Right cardiac atrium (tissue), 5 donors: ENCODE measurements at regions not wholly inside any gene's neighbourhood (a gene's known extent, or its start where the extent isn't known, plus 50 kb on each side); places are given as distances from the start of the nearest gene placed in this dataset.

Experiments used
- ATAC-seq, 2 donors: fragments of 200-7000 bp; cut with Tn5 transposase; one replicate each; pipeline versions ENCODE4 v1.8.0 to v1.9.1; 2020; ENCODE audit warnings: moderate library complexity in 2 of 2, mild to moderate bottlenecking in 1 of 2
- DNase-seq, 3 donors: peaks; one replicate each; pipeline ENCODE4 v3.0.0-alpha.2; 2020
- H3K27ac ChIP-seq: one replicate; pipeline ENCODE4 v1.5.1; 2013; ENCODE audit warnings: mild to moderate bottlenecking, low read length, control low read depth, moderate library complexity
- H3K27me3 ChIP-seq: one replicate; pipeline ENCODE4 v1.6.1; 2013; ENCODE audit not compliant: control insufficient read depth, insufficient read depth
- H3K4me1 ChIP-seq: one replicate; pipeline ENCODE4 v1.6.1; 2013; ENCODE audit warnings: low read length; ENCODE audit not compliant: control insufficient read depth, insufficient read depth
- H3K4me3 ChIP-seq: one replicate; pipeline ENCODE4 v1.5.1; 2013; ENCODE audit warnings: low read length, control low read depth
- H3K9me3 ChIP-seq: one replicate; pipeline ENCODE4 v1.6.1; 2013; ENCODE audit warnings: low read length; ENCODE audit not compliant: control insufficient read depth
- WGBS: extraction: QIAGEN DNeasy Blood & Tissue Kit; methylation state at CpG from one replicate; pipeline ENCODE4 v1.1.7; 2013; 5-methylcytosine and 5-hydroxymethylcytosine counted together
- intact Hi-C, 4 donors: fragments of 100-400 bp; cut with DNase I; formaldehyde crosslinking; loops; one replicate each; pipeline versions ENCODE4 v1.11.0 to v1.14.0; 2022 to 2023
- donor health status: healthy with polysubstance abuse.
- donor health status: DM: no; HTN: yes; CAD: no.
- donor health status: DM: no; HTN: no; CAD: no.
- donor health status: DM: no; HTN: yes; CAD: no; lungs with severe emphysema.
- donor health status: DM: yes; HTN: yes; CAD: no.

DNA sequence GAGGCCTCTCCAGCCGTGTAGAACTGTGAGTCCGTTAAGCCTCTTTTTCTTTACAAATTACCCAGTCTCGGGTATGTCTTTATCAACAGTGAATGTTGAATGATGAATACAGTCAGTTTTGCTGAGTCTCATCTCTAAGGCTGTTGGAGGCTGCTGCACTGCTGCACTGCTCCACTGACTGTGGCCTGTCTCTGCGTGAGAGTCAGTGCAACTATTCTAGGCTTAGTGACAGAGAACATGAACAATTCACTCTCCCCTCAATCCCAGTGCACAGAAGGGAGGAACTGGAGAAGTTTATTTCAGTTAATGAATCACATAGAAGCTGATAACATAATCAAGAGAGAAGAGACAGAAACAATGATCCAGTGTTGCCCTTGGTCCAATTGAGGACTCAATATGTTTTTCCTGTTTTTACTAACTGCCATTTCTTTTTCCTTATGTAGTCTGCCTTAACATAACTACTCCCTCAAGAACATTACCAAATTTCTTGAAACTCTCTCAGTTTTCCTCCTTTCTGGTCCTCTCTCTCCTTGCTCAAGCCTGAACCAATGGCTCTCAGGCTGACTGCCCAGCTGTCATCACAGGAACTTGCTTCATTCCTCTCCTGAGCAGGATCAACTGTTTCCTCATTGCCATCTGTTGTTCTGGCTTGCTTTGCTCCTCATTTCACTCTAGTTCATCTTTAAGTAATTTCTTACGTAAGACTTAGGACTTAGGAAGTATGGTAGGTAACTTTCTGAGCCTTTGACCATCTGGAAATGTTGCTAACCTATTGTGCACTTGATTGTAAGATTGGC lies 483.2 kb downstream of the METTL4 start:
- no peak overlapping the region for H3K27ac ChIP-seq
- 51% methylated on average over 5 of the region's 5 CpGs for WGBS

DNA sequence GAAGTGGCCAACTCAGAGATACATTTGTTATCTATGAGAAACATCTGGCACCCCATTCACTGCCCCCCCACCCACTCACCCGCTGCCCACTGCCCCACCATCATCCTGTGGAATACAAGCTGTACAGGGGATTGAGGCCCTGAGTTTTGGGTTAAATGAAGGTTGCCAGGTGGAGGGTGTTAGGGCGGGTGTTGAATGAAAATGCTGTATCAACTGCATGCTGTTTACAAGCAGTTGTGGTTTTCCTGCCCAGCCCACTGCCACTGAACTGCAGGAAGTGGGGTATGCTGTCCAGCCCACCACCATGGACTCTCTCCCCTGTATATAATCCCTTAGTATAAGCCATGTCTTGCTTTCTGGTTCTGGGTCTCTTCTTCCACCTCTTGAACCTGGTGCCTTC lies 481.9 kb downstream of the METTL4 start:
- H3K27me3 ChIP-seq = no peaks in the 10 kb centered on the region
- no peaks in the 10 kb centered on the region for H3K4me1 ChIP-seq
- WGBS = 54% methylated on average over 2 of the region's 2 CpGs
- DNase-seq (no peak), ATAC-seq (no peak)
- H3K9me3 ChIP-seq = no peaks in the 10 kb centered on the region
- H3K27ac ChIP-seq = no peak overlapping the region
- H3K4me3 ChIP-seq = no peak overlapping the region
- intact Hi-C loops = no loop called here

More for the DNA sequence above, 483.2 kb downstream of the METTL4 start:
- Histone ChIP-seq H3K27me3 (no peaks in the 10 kb centered on the region), H3K4me3 (no peak overlapping the region), H3K4me1 (no peaks in the 10 kb centered on the region), H3K9me3 (no peaks in the 10 kb centered on the region)
- DNase-seq (peak; percentile 79 to 87 (median 81)), ATAC-seq (peak; percentile 95 to 97)
- intact Hi-C loops = no loop called here

DNA sequence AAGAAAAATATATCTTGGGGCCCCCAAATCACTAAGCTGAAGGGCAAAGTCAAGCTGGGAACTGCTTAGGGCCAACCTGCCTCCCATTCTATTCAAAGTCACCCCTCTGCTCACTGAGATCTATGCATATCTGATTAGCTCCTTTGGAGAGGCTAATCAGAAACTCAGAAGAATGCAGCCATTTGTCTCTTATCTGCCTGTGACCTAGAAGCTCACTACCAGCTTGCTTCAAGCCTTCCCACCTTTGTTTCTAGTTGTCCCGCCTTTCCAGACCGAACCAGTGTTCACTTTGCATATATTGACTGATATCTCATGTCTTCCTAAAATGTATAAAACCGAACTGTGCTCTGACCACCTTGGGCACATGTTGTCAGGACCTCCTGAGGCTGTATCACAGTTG lies 479.4 kb downstream of the METTL4 start:
- Histone ChIP-seq H3K4me3 (no peak overlapping the region), H3K27me3 (no peaks in the 10 kb centered on the region), H3K27ac (no peak overlapping the region), H3K9me3 (no peaks in the 10 kb centered on the region), H3K4me1 (no peaks in the 10 kb centered on the region)
- ATAC-seq (no peak), DNase-seq (no peak)
- WGBS = 70% methylated on average over 3 of the region's 3 CpGs
- intact Hi-C loops = no loop called here

DNA sequence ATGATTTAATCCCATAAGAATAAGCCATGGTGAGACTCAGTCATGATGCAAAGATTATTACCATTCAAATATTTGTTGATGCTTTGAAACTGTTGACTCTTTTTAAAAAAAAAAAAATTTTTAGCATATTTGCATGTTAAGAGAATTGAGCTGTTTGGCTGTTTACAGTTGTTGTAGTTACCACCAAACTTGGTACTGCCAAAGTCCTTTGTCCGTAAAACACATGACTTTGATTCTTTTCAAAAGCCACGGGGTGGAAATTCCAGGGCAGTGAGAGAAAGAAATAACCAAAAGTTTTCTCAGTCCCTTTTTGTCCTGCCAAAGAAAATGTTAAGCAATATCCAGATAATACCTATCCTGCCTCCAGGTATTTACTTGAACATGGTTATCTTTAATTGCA lies 474.8 kb downstream of the METTL4 start:
- Histone ChIP-seq H3K4me3 (no peak overlapping the region), H3K27ac (no peak overlapping the region)
- intact Hi-C loops = no loop called here

DNA sequence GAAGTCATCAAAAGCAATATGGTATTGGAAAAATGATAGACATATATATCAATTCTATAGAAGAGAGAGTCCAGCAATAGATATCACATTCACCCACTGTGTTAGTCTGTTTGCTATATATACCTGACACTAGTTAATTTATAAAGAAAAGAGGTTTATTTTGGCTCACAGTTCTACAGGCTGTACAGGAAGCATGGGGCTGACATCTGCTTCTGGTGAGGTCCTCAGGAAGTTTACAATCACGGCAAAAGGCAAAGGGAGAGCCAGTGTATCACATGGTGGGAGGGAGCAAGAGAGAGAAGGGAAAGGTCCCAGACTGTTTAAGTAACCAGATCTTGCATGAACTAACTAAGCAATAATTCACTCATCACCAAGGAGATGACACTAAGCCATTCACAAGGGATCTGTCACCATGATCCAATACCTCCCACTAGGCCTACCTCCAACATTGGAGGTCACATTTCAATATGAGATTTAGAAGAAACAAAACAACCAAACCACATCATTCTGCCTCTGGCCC lies 470.6 kb downstream of the METTL4 start:
- 41% methylated on average over 1 of the region's 1 CpG for WGBS

More for the DNA sequence above, 474.8 kb downstream of the METTL4 start:
- ATAC-seq (no peak), DNase-seq (no peak)
- Histone ChIP-seq H3K9me3 (no peaks in the 10 kb centered on the region), H3K27me3 (no peaks in the 10 kb centered on the region), H3K4me1 (no peaks in the 10 kb centered on the region)
- 61% methylated on average over 2 of the region's 2 CpGs for WGBS

DNA sequence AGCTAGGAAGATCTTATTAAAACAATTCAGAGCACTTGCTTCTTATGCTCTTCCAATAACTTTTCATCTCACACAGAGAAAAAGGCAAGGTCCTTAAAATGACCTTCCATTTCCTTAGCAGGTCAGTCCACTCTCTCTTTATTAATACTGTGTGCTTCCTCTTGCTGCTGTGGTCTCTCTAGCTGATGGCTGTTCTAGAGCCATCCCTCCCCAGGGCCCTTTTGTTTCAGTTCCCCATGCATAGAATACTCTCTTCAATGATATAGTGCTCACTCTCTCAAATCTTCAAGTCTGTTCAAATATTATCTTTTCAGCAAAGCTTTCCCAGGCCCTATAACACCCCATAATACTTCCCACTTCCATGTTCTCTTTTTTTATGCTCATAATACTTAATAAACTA lies 469.3 kb downstream of the METTL4 start:
- no peak for ATAC-seq
- intact Hi-C loops = loop anchor here in 3 of 4 donors (5.0 to 10.0 kb wide), 3 partner anchors 123 to 443 kb away; no protein-coding TSS in a partner anchor

More for the DNA sequence above, 470.6 kb downstream of the METTL4 start:
- no peaks in the 10 kb centered on the region for H3K9me3 ChIP-seq
- no peaks in the 10 kb centered on the region for H3K27me3 ChIP-seq
- no peak overlapping the region for H3K27ac ChIP-seq
- H3K4me3 ChIP-seq = no peak overlapping the region
- no peaks in the 10 kb centered on the region for H3K4me1 ChIP-seq
- DNase-seq (no peak), ATAC-seq (no peak)
- intact Hi-C loops = loop anchor here in 3 of 4 donors (5.0 to 10.0 kb wide), 3 partner anchors 124 to 444 kb away; no protein-coding TSS in a partner anchor

DNA sequence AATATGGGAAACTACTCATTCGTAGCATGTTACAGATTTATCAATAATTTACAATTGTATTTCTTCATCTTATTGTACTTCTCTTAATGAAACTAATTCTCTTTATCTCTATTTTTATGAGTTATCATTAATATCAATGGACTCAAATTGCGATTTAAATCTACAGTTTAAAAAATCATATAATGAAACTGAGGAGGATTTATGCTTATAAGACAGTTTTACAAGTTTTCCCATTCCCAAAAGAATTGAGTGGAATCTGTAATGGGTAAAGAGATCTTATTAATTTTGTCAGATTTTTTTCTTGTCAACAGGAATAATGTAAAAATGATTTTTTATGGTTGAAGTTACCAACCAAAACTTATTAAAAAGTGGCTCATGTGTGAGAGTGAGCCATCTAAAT lies 468.0 kb downstream of the METTL4 start:
- intact Hi-C loops = loop anchor here in 3 of 4 donors (5.0 to 10.0 kb wide), 3 partner anchors 122 to 442 kb away; no protein-coding TSS in a partner anchor
- Histone ChIP-seq H3K4me1 (no peaks in the 10 kb centered on the region), H3K27me3 (no peaks in the 10 kb centered on the region), H3K27ac (no peak overlapping the region), H3K4me3 (no peak overlapping the region), H3K9me3 (no peaks in the 10 kb centered on the region)
- ATAC-seq = no peak
- no peak for DNase-seq
- 92% methylated on average over 2 of the region's 2 CpGs for WGBS

More for the DNA sequence above, 469.3 kb downstream of the METTL4 start:
- H3K4me3 ChIP-seq = no peak overlapping the region
- H3K9me3 ChIP-seq = no peaks in the 10 kb centered on the region
- H3K27ac ChIP-seq = no peak overlapping the region
- DNase-seq = no peak
- H3K4me1 ChIP-seq = no peaks in the 10 kb centered on the region
- no peaks in the 10 kb centered on the region for H3K27me3 ChIP-seq

DNA sequence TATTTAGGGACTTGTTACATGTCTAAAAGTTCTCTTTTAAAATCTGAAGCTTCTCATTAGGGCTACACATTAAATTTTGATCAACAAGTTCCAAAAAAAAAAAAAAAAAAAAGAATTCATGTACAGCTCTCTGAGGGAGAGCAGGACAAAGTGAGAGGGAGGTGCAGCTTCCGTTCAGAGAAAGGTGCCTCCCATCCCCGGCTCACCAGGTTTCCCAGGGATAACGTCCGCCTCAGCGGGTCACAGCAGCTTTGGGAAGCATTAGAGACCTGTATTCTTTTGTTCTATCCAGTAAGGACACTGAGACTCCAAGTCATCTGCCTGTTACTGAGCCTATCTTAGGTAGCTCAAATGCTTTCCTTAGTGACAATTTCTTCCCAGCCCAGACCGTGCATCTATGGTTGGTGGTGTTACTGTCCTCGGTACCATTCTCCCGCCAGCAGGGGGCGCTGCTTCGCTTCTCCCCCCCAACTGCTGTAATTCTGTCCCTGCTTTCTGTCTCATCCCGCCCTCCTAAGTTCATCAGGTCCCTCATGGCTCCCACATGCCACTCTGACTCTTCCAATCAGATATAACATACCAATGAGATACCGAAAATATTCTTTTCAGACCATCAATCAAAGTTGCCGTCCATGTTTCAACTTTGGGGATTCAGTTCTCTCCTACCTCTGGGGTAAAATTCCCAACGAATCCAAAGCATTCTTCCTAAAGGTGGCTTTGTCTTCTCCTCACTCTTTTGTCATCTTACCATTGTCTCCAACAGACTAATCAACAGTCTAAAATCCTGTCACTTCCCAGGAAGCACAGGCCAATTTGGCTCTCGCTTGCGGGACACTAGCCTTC lies 466.5 kb downstream of the METTL4 start:
- H3K9me3 ChIP-seq = no peaks in the 10 kb centered on the region
- no peaks in the 10 kb centered on the region for H3K4me1 ChIP-seq
- peak; percentile 64 to 70 for ATAC-seq
- 42% methylated on average over 16 of the region's 16 CpGs for WGBS
- H3K4me3 ChIP-seq = no peak overlapping the region
- H3K27ac ChIP-seq = no peak overlapping the region
- intact Hi-C loops = loop anchor here in 3 of 4 donors (5.0 to 10.0 kb wide), 3 partner anchors 120 to 440 kb away; no protein-coding TSS in a partner anchor
- no peaks in the 10 kb centered on the region for H3K27me3 ChIP-seq
- DNase-seq = peak; percentile 35 to 70 (median 62)

DNA sequence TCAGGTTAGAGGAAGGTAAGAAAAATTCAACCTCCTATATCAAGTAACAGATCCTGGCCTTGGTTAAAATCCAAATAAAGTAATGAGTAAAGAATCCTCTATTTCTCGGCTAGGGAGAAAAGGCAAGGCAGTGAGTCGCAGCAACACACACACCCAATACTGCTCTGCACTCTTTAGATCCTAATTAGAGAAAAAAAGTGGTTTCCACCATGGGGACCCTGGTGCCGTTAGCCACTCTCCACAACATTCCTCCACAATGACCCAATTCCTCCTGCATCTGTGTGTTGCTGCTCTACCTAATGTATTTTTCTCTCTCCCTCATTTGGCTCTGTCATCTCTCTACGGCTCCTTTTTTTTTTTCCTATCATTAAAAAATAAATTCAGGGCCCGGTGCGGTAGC lies 462.7 kb downstream of the METTL4 start:
- no peaks in the 10 kb centered on the region for H3K4me1 ChIP-seq
- intact Hi-C loops = loop anchor here in 2 of 4 donors (10.0 kb wide), 2 partner anchors 116 to 436 kb away; no protein-coding TSS in a partner anchor
- 71% methylated on average over 6 of the region's 6 CpGs for WGBS
- H3K4me3 ChIP-seq = no peak overlapping the region
- no peak overlapping the region for H3K27ac ChIP-seq
- DNase-seq = no peak
- H3K9me3 ChIP-seq = no peaks in the 10 kb centered on the region
- H3K27me3 ChIP-seq = no peaks in the 10 kb centered on the region
- ATAC-seq = no peak

DNA sequence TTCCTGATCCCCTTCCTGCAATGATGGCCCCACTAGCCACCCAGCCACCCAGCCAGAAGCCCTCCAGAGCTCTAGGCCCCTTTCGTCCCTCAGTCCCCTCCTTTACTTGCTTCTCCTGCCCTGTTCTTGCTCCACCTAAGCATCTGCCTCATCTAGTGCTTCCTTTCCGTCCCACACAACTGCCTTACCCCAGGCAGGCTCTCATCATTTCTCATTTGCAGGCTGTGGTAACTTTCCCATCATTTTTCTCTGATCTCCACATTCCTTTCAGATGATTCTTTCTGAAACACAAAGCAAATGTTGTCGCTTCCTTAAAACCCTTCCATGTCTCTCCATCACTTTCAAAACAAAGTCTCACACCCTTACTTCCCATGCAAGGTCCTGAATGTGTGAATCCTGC lies 459.8 kb downstream of the METTL4 start:
- H3K27ac ChIP-seq = no peak overlapping the region
- H3K4me1 ChIP-seq = no peaks in the 10 kb centered on the region
- ATAC-seq (no peak), DNase-seq (no peak)
- H3K4me3 ChIP-seq = no peak overlapping the region
- intact Hi-C loops = no loop called here
- no peaks in the 10 kb centered on the region for H3K9me3 ChIP-seq
- 74% methylated on average over 3 of the region's 3 CpGs for WGBS
- no peaks in the 10 kb centered on the region for H3K27me3 ChIP-seq
